Esophagus muscularis mucosa (tissue), 3 donors: ENCODE measurements at regions not wholly inside any gene's neighbourhood (a gene's known extent, or its start where the extent isn't known, plus 50 kb on each side); places are given as distances from the start of the nearest gene placed in this dataset.

Experiments
- POLR2A ChIP-seq: fragments of 450-650 bp; IDR thresholded peaks from one replicate; pipeline ENCODE4 v1.6.1; 2017; ENCODE audit warnings: antibody characterized with exemption, moderate library complexity, mild to moderate bottlenecking, low read depth
- TF ChIP-seq, protein P1 (sequence below), 3 experiments: fragments of 200-600 bp in 2 of 3; fragments of 450-650 bp in 1 of 3; sonication (generic) in 2 of 3; IDR thresholded peaks; one replicate each; pipeline ENCODE4 v1.5.1; 2017 to 2019; ENCODE audit warnings: antibody characterized with exemption in 3 of 3, mild to moderate bottlenecking in 2 of 3, moderate library complexity in 1 of 3

GRCh38 chr5:62082370-62082801 lies 223.6 kb upstream of the KIF2A start:
- TF ChIP-seq, protein P1, sequence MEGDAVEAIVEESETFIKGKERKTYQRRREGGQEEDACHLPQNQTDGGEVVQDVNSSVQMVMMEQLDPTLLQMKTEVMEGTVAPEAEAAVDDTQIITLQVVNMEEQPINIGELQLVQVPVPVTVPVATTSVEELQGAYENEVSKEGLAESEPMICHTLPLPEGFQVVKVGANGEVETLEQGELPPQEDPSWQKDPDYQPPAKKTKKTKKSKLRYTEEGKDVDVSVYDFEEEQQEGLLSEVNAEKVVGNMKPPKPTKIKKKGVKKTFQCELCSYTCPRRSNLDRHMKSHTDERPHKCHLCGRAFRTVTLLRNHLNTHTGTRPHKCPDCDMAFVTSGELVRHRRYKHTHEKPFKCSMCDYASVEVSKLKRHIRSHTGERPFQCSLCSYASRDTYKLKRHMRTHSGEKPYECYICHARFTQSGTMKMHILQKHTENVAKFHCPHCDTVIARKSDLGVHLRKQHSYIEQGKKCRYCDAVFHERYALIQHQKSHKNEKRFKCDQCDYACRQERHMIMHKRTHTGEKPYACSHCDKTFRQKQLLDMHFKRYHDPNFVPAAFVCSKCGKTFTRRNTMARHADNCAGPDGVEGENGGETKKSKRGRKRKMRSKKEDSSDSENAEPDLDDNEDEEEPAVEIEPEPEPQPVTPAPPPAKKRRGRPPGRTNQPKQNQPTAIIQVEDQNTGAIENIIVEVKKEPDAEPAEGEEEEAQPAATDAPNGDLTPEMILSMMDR (IDR thresholded peaks at IDR 0.05) = no peak
- TF ChIP-seq POLR2A = no peak
